Ishikawa (cell line): ENCODE measurements at regions not wholly inside any gene's neighbourhood (a gene's known extent, or its start where the extent isn't known, plus 50 kb on each side); places are given as distances from the start of the nearest gene placed in this dataset.

Experiments
- CEBPB ChIP-seq: IDR thresholded peaks from 2 replicates; pipeline ENCODE4 v1.6.1; 2012
- CREB1 ChIP-seq: IDR thresholded peaks from 2 replicates; pipeline ENCODE4 v1.6.1; 2012; ENCODE audit warnings: low read depth
- EGR1 ChIP-seq: IDR thresholded peaks from 2 replicates; pipeline ENCODE4 v1.6.1; 2012
- EP300 ChIP-seq: IDR thresholded peaks from 2 replicates; pipeline ENCODE4 v1.6.1; 2012; ENCODE audit warnings: borderline replicate concordance
- FOXM1 ChIP-seq: IDR thresholded peaks from 2 replicates; pipeline ENCODE4 v1.6.1; 2012; ENCODE audit warnings: low read depth, borderline replicate concordance
- MAX ChIP-seq: IDR thresholded peaks from 2 replicates; pipeline ENCODE4 v1.6.1; 2012
- RAD21 ChIP-seq: IDR thresholded peaks from 2 replicates; pipeline ENCODE4 v1.6.1; 2012; ENCODE audit warnings: low read depth
- REST ChIP-seq: IDR thresholded peaks from 2 replicates; pipeline ENCODE4 v1.6.1; 2012; ENCODE audit warnings: low read depth, mild to moderate bottlenecking
- TAF1 ChIP-seq: IDR thresholded peaks from 2 replicates; pipeline ENCODE4 v1.6.1; 2012; ENCODE audit warnings: low read depth, mild to moderate bottlenecking
- YY1 ChIP-seq: IDR thresholded peaks from 2 replicates; pipeline ENCODE4 v1.6.1; 2012; ENCODE audit warnings: low read depth
- TF ChIP-seq, protein P1 (sequence below): IDR thresholded peaks from 2 replicates; pipeline ENCODE4 v1.6.1; 2012

- TF ChIP-seq RAD21 = no peak
- TF ChIP-seq CEBPB = no peak
- TF ChIP-seq MAX = no peak
- no peak for TF ChIP-seq CREB1
- TF ChIP-seq EP300 = no peak
- no peak for TF ChIP-seq FOXM1
- no peak for TF ChIP-seq TAF1
- TF ChIP-seq, protein P1, sequence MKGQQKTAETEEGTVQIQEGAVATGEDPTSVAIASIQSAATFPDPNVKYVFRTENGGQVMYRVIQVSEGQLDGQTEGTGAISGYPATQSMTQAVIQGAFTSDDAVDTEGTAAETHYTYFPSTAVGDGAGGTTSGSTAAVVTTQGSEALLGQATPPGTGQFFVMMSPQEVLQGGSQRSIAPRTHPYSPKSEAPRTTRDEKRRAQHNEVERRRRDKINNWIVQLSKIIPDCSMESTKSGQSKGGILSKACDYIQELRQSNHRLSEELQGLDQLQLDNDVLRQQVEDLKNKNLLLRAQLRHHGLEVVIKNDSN = no peak
- TF ChIP-seq EGR1 = no peak
- TF ChIP-seq YY1 = no peak
- TF ChIP-seq REST = no peak
Observed at GRCh38 chr1:221643404-221644144, 98.3 kb downstream of the DUSP10 start.
